ENCODE measurements at regions not wholly inside any gene's neighbourhood (a gene's known extent, or its start where the extent isn't known, plus 50 kb on each side); places are given as distances from the start of the nearest gene placed in this dataset.

GRCh38 chr6:21357262-21357661 is 236.3 kb upstream of the SOX4 start:
- no peak for DNase-seq (ENCODE audit: low spot score)
- Histone ChIP-seq H3K36me3 (no peaks in the 10 kb centered on the region), H3K4me3 (no peak overlapping the region), H3K9me3 (no peaks in the 10 kb centered on the region), H3K4me1 (ENCODE audit: control insufficient read depth in 1 of 2, low read depth in 2 of 2) (no peaks in the 10 kb centered on the region), H3K27ac (no peak overlapping the region), H3K27me3 (replicated peaks; ENCODE audit: insufficient read depth) (no peaks in the 10 kb centered on the region)
- no peak for ATAC-seq (ENCODE audit: insufficient number of reproducible peaks, low FRiP score, low read depth)
- TF ChIP-seq CTCF (IDR thresholded peaks at IDR 0.05): no peak

GRCh38 chr6:21359926-21360325 is 233.6 kb upstream of the SOX4 start:
- no peaks in the 10 kb centered on the region for H3K36me3 ChIP-seq
- H3K4me3 ChIP-seq: no peak overlapping the region
- TF ChIP-seq CTCF (IDR thresholded peaks at IDR 0.05): no peak
- no peak for ATAC-seq (ENCODE audit: insufficient number of reproducible peaks, low FRiP score, low read depth)
- no peaks in the 10 kb centered on the region for H3K9me3 ChIP-seq
- H3K27ac ChIP-seq: no peak overlapping the region
- no peaks in the 10 kb centered on the region for H3K4me1 ChIP-seq (ENCODE audit: control insufficient read depth in 1 of 2, low read depth in 2 of 2)
- no peaks in the 10 kb centered on the region for H3K27me3 ChIP-seq (replicated peaks; ENCODE audit: insufficient read depth)
- no peak for DNase-seq (ENCODE audit: low spot score)

- H3K9me3 ChIP-seq: no peaks in the 10 kb centered on the region
- TF ChIP-seq CTCF (IDR thresholded peaks at IDR 0.05): no peak
- no peak overlapping the region for H3K27ac ChIP-seq
- no peaks in the 10 kb centered on the region for H3K27me3 ChIP-seq (replicated peaks; ENCODE audit: insufficient read depth)
- H3K4me3 ChIP-seq: no peak overlapping the region
- ATAC-seq (ENCODE audit: insufficient number of reproducible peaks, low FRiP score, low read depth) (no peak), DNase-seq (ENCODE audit: low spot score) (no peak)
- no peaks in the 10 kb centered on the region for H3K36me3 ChIP-seq
- no peaks in the 10 kb centered on the region for H3K4me1 ChIP-seq (ENCODE audit: control insufficient read depth in 1 of 2, low read depth in 2 of 2)
Measured at GRCh38 chr6:21360336-21360735, 233.2 kb upstream of the SOX4 start.

- ATAC-seq (ENCODE audit: insufficient number of reproducible peaks, low FRiP score, low read depth) (no peak), DNase-seq (ENCODE audit: low spot score) (no peak)
- H3K9me3 ChIP-seq: no peaks in the 10 kb centered on the region
- no peaks in the 10 kb centered on the region for H3K27me3 ChIP-seq (replicated peaks; ENCODE audit: insufficient read depth)
- H3K36me3 ChIP-seq: no peaks in the 10 kb centered on the region
- no peak overlapping the region for H3K4me3 ChIP-seq
- H3K4me1 ChIP-seq (ENCODE audit: control insufficient read depth in 1 of 2, low read depth in 2 of 2): peaks cover 8 to 9% of the 10 kb centered on the region in 2 donors
- TF ChIP-seq CTCF (IDR thresholded peaks at IDR 0.05): no peak
- no peak overlapping the region for H3K27ac ChIP-seq
Measured at GRCh38 chr6:21367148-21367547, 226.4 kb upstream of the SOX4 start.

- no peak for TF ChIP-seq CTCF (IDR thresholded peaks at IDR 0.05)
Measured at GRCh38 chr6:21367649-21368154, 225.8 kb upstream of the SOX4 start.

More at GRCh38 chr6:21367649-21368154, 225.8 kb upstream of the SOX4 start:
- Histone ChIP-seq H3K4me3 (no peak overlapping the region), H3K27me3 (replicated peaks; ENCODE audit: insufficient read depth) (no peaks in the 10 kb centered on the region), H3K9me3 (no peaks in the 10 kb centered on the region), H3K27ac (no peak overlapping the region), H3K36me3 (no peaks in the 10 kb centered on the region), H3K4me1 (ENCODE audit: control insufficient read depth in 1 of 2, low read depth in 2 of 2) (peaks cover 9% of the 10 kb centered on the region in 2 donors)
- ATAC-seq (ENCODE audit: insufficient number of reproducible peaks, low FRiP score, low read depth): no peak
- no peak for DNase-seq (ENCODE audit: low spot score)

All from thoracic aorta (tissue), 2 donors.